Loucy (cell line): ENCODE measurements at regions not wholly inside any gene's neighbourhood (a gene's known extent, or its start where the extent isn't known, plus 50 kb on each side); places are given as distances from the start of the nearest gene placed in this dataset.

Experiments used
- H2AFZ ChIP-seq: fragments of 200-600 bp; sonication (generic); 2 replicates; pipeline ENCODE4 v1.6.0; 2016; ENCODE audit warnings: antibody characterized with exemption, mild to moderate bottlenecking, low read length, moderate library complexity
- H3F3A ChIP-seq: fragments of 200-600 bp; 2 replicates; pipeline ENCODE4 v1.6.0; 2016; ENCODE audit warnings: antibody characterized with exemption, low read depth, mild to moderate bottlenecking
- H3K27me3 ChIP-seq: fragments of 200-600 bp; sonication (generic); 2 replicates; pipeline ENCODE4 v1.6.1; 2014; ENCODE audit warnings: low read length, mild to moderate bottlenecking; ENCODE audit not compliant: insufficient read depth, poor library complexity, severe bottlenecking
- H3K36me3 ChIP-seq: fragments of 200-600 bp; sonication (generic); 2 replicates; pipeline ENCODE4 v1.6.1; 2016; ENCODE audit warnings: low read length; ENCODE audit not compliant: insufficient read depth
- H3K4me1 ChIP-seq: fragments of 200-600 bp; sonication (generic); 2 replicates; pipeline ENCODE4 v1.5.1; 2014; ENCODE audit warnings: low read length, mild to moderate bottlenecking; ENCODE audit not compliant: insufficient read depth, poor library complexity, severe bottlenecking
- H3K4me2 ChIP-seq: fragments of 200-600 bp; sonication (generic); 2 replicates; pipeline ENCODE4 v1.6.0; 2014; ENCODE audit warnings: antibody characterized with exemption, low read length, low read depth, mild to moderate bottlenecking; ENCODE audit not compliant: poor library complexity, severe bottlenecking
- H3K4me3 ChIP-seq: fragments of 200-600 bp; sonication (generic); 2 replicates; pipeline ENCODE4 v1.5.1; 2014; ENCODE audit warnings: low read length, mild to moderate bottlenecking, mixed read lengths; ENCODE audit not compliant: poor library complexity, severe bottlenecking
- H3K79me2 ChIP-seq: fragments of 200-600 bp; sonication (generic); 2 replicates; pipeline ENCODE4 v1.6.1; 2014; ENCODE audit warnings: low read length; ENCODE audit not compliant: insufficient read depth
- H3K9ac ChIP-seq: fragments of 200-600 bp; sonication (generic); 2 replicates; pipeline ENCODE4 v1.6.0; 2014; ENCODE audit warnings: mild to moderate bottlenecking, low read depth, low read length, moderate library complexity; ENCODE audit not compliant: poor library complexity, severe bottlenecking
- H3K9me2 ChIP-seq: fragments of 200-600 bp; sonication (generic); replicated peaks from 2 replicates; pipeline ENCODE4 v1.6.1; 2016; ENCODE audit warnings: low read depth, low read length, mixed read lengths
- H3K9me3 ChIP-seq: fragments of 200-600 bp; sonication (generic); 2 replicates; pipeline ENCODE4 v1.6.1; 2014; ENCODE audit warnings: mild to moderate bottlenecking, antibody characterized with exemption, low read length, low read depth; ENCODE audit not compliant: insufficient read depth
- H4K20me1 ChIP-seq: fragments of 200-600 bp; sonication (generic); 2 replicates; pipeline ENCODE4 v1.6.0; 2014; ENCODE audit warnings: antibody characterized with exemption, low read length, mild to moderate bottlenecking; ENCODE audit not compliant: insufficient read depth, poor library complexity, severe bottlenecking
- EZH2phosphoT487 ChIP-seq: fragments of 200-600 bp; IDR thresholded peaks from 2 replicates; pipeline ENCODE4 v1.6.1; 2018; ENCODE audit warnings: antibody characterized with exemption, mild to moderate bottlenecking, moderate library complexity, borderline replicate concordance
- TF ChIP-seq, protein P1 (sequence below): fragments of 200-600 bp; sonication (generic); conservative IDR thresholded peaks from 2 replicates; pipeline ENCODE4 v1.5.1; 2014; ENCODE audit warnings: mild to moderate bottlenecking, antibody characterized with exemption, low read length

DNA sequence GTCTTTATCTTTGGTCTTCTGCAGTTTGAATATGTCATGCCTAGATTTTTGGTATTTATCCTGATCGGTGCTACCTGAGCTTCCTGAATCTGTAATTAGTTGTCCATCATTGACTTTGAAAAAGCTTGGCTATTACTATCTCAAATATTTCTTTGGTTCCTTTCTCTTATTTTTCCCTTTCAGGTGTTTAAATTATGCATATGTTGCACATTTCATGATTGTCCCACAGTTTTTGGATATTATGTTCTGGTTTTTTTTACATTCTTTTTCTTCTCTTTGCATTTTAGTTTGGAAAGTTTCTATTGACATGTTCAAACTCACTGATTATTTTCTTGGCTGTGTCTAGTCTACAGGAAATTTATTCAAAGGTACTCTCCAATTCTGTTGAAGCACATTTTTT is 840.3 kb upstream of the LRRC4C start:
- H3K4me2 ChIP-seq: no peak overlapping the region
- H3K36me3 ChIP-seq: no peaks in the 10 kb centered on the region
- TF ChIP-seq, protein P1, sequence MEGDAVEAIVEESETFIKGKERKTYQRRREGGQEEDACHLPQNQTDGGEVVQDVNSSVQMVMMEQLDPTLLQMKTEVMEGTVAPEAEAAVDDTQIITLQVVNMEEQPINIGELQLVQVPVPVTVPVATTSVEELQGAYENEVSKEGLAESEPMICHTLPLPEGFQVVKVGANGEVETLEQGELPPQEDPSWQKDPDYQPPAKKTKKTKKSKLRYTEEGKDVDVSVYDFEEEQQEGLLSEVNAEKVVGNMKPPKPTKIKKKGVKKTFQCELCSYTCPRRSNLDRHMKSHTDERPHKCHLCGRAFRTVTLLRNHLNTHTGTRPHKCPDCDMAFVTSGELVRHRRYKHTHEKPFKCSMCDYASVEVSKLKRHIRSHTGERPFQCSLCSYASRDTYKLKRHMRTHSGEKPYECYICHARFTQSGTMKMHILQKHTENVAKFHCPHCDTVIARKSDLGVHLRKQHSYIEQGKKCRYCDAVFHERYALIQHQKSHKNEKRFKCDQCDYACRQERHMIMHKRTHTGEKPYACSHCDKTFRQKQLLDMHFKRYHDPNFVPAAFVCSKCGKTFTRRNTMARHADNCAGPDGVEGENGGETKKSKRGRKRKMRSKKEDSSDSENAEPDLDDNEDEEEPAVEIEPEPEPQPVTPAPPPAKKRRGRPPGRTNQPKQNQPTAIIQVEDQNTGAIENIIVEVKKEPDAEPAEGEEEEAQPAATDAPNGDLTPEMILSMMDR: no peak
- no peak for TF ChIP-seq EZH2phosphoT487
- H3K4me3 ChIP-seq: no peak overlapping the region
- H3K27me3 ChIP-seq: no peaks in the 10 kb centered on the region
- H3K4me1 ChIP-seq: no peaks in the 10 kb centered on the region
- no peak overlapping the region for H2AFZ ChIP-seq
- no peak overlapping the region for H3K9ac ChIP-seq
- no peaks in the 10 kb centered on the region for H4K20me1 ChIP-seq
- no peaks in the 10 kb centered on the region for H3K9me2 ChIP-seq
- no peaks in the 10 kb centered on the region for H3K9me3 ChIP-seq
- no peaks in the 10 kb centered on the region for H3F3A ChIP-seq
- H3K79me2 ChIP-seq: no peaks in the 10 kb centered on the region

DNA sequence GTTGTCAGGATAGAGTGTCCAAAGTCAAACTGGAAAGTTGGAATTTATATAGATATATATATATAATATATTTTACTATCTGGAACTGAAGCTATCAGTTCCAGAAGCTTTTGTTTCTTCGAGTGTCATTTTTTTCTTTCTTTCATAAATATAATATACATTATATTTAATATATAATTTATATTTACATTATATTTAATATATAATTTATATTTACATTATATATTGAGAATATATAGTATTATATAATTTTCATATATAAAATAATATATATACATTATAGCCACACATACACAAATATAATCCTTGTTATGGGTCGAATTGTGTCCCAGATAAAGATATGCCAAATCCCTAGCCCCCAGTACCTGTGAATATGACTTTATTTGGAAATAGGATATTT is 842.3 kb upstream of the LRRC4C start:
- H2AFZ ChIP-seq: no peak overlapping the region
- no peak overlapping the region for H3K4me2 ChIP-seq
- H3K4me1 ChIP-seq: no peaks in the 10 kb centered on the region

DNA sequence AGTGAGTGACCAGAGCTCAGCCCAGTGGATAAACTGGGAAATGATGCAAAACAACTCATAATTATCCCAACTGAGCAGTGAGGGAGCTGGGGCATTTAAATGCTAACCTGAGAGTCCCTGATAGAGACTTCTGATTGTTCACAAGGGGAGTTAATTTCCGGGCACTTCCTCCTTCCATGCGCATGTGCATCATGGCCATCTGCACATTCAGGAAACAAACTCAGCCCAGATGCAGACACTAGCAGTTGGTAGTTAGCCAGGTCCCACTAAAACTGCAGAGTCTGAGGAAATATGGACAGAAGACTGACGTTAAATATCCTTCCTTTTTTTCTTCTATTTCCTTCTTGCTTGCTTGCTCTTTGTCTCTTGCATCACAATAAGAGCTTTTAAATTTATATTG is 852.1 kb upstream of the LRRC4C start:
- H3K79me2 ChIP-seq: no peaks in the 10 kb centered on the region
- no peaks in the 10 kb centered on the region for H3K27me3 ChIP-seq
- no peaks in the 10 kb centered on the region for H3K36me3 ChIP-seq
- H3K4me3 ChIP-seq: no peak overlapping the region
- H3F3A ChIP-seq: no peaks in the 10 kb centered on the region
- H3K9me2 ChIP-seq: no peaks in the 10 kb centered on the region
- no peaks in the 10 kb centered on the region for H3K4me1 ChIP-seq
- TF ChIP-seq, protein P1: no peak
- TF ChIP-seq EZH2phosphoT487: no peak
- H3K9me3 ChIP-seq: no peaks in the 10 kb centered on the region
- H2AFZ ChIP-seq: no peak overlapping the region
- no peak overlapping the region for H3K9ac ChIP-seq
- no peak overlapping the region for H3K4me2 ChIP-seq
- no peaks in the 10 kb centered on the region for H4K20me1 ChIP-seq

More for the DNA sequence above, 842.3 kb upstream of the LRRC4C start:
- Histone ChIP-seq H3K9me3 (no peaks in the 10 kb centered on the region), H3K9ac (no peak overlapping the region), H3K79me2 (no peaks in the 10 kb centered on the region), H4K20me1 (no peaks in the 10 kb centered on the region), H3K4me3 (no peak overlapping the region), H3F3A (no peaks in the 10 kb centered on the region), H3K36me3 (no peaks in the 10 kb centered on the region), H3K27me3 (no peaks in the 10 kb centered on the region), H3K9me2 (no peaks in the 10 kb centered on the region)
- TF ChIP-seq EZH2phosphoT487: no peak
- TF ChIP-seq, protein P1: no peak
